AG09309 (cell line): ENCODE measurements at regions not wholly inside any gene's neighbourhood (a gene's known extent, or its start where the extent isn't known, plus 50 kb on each side); places are given as distances from the start of the nearest gene placed in this dataset.

Experiments
- DNase-seq: peaks from one replicate; pipeline ENCODE4 v3.0.0-alpha.2; 2010; ENCODE audit warnings: low read depth
- H3K4me3 ChIP-seq: 2 replicates; pipeline ENCODE4 v1.5.1; 2011; ENCODE audit warnings: mild to moderate bottlenecking, low read depth, low read length, moderate library complexity; ENCODE audit not compliant: control insufficient read depth
- CTCF ChIP-seq: IDR thresholded peaks from 2 replicates; pipeline ENCODE4 v1.5.1; 2011; ENCODE audit warnings: mild to moderate bottlenecking, low read depth, low read length, inconsistent platforms; ENCODE audit not compliant: insufficient read depth, control insufficient read depth; ENCODE audit errors: missing control alignments

GRCh38 chr14:47949006-47949405, 273.6 kb upstream of the MDGA2 start:
- no peak overlapping the region for H3K4me3 ChIP-seq
- TF ChIP-seq CTCF = no peak
- no peak for DNase-seq

- no peak for TF ChIP-seq CTCF
- H3K4me3 ChIP-seq = no peak overlapping the region
- no peak for DNase-seq
Measured at GRCh38 chr14:47935332-47935731, 259.9 kb upstream of the MDGA2 start.

GRCh38 chr14:47929334-47929733, 253.9 kb upstream of the MDGA2 start:
- H3K4me3 ChIP-seq = no peak overlapping the region
- DNase-seq = no peak
- no peak for TF ChIP-seq CTCF

- no peak for DNase-seq
- H3K4me3 ChIP-seq = no peak overlapping the region
- TF ChIP-seq CTCF = no peak
Measured at GRCh38 chr14:47921133-47921532, 245.7 kb upstream of the MDGA2 start.

- no peak overlapping the region for H3K4me3 ChIP-seq
- no peak for TF ChIP-seq CTCF
- DNase-seq = no peak
Measured at GRCh38 chr14:47919997-47920396, 244.6 kb upstream of the MDGA2 start.

GRCh38 chr14:47919334-47919846, 244.0 kb upstream of the MDGA2 start:
- DNase-seq = no peak
- no peak overlapping the region for H3K4me3 ChIP-seq

More at GRCh38 chr14:47919334-47919846, 244.0 kb upstream of the MDGA2 start:
- TF ChIP-seq CTCF = no peak
